GM11168 (cell line): ENCODE measurements at regions not wholly inside any gene's neighbourhood (a gene's known extent, or its start where the extent isn't known, plus 50 kb on each side); places are given as distances from the start of the nearest gene placed in this dataset.
"Not testable (repeated sequence)": the region's sequence is repeated elsewhere in the genome, so short reads cannot be mapped to it uniquely, and the experiment has no call there.

ENCODE experiments used
- in situ Hi-C: fragments of 300-500 bp; cut with MboI; formaldehyde crosslinking; loops from one replicate; pipeline ENCODE4 v1.12.0; 2022; ENCODE audit warnings: low sequenced_read_pairs; ENCODE audit not compliant: unreplicated experiment

- in situ Hi-C loops, result no loop called here
Observed at GRCh38 chr21:19999369-20000272, 998.6 kb upstream of the NCAM2 start.

GRCh38 chr21:20004367-20004766 is 993.8 kb upstream of the NCAM2 start:
- in situ Hi-C loops, result no loop called here

GRCh38 chr21:20010691-20011200 is 987.5 kb upstream of the NCAM2 start:
- in situ Hi-C loops, result no loop called here

DNA sequence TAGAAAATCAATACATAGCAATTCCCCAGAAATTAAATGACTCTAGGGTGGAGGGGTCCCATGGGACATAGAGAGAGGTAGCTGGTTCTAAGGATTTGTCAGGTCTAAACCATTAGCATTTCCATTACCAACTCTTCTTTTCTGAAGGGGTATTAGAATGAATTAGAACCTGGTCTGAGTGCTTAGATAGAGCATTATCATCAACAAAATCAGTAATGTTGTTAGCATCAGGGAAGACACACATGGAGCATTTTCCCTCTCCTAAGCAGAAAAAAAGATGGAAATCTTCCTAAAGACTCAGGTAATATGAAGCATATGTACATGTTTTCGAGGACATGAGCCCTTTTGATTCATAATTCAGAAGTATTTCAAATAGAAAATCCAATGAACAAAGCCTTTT is 984.4 kb upstream of the NCAM2 start:
- in situ Hi-C loops, result no loop called here

DNA sequence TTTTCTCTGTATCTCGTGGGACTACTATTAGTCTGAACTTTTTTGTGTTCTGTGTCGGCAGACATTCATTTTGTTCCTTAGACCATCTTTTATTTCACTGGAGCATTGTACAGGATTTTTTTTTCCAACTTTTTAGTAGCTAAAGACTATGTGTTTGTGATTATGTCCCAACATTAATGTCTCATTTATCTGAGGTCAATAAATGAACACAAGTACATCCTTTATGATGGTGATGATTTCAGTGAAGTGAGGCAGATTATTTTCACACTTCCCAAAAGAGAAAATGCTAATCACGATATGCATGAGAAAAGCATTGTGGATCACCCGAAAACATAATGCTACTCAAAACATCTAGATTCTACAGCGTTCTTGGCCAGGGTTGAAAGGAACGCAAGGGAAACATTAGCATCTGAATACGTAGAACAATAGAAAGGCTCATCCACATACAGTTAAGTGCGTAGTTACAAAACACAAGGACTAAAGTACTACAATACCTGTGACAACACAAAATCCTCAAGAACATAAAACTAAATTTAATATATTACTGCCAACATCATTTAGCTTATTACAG is 981.7 kb upstream of the NCAM2 start:
- in situ Hi-C loops, result no loop called here

GRCh38 chr21:20020026-20020425 is 978.2 kb upstream of the NCAM2 start:
- in situ Hi-C loops, result no loop called here

DNA sequence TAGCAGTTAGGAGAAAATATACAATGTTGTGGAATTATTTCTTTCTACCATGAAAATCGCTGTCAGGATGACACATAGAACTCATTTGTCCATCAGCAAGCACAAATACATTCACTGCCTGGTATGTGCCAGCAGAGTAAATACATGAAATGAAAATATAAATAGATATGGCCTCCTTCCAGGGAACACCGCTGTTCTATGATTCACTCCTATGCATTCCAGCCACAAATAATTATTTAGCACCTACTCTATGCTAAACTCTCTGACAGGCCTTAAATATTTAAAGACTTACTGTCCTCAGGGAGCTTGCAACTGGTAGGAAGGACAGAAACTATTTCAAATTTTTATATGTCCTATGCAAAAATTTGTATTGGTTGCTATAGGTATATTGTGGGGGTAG is 975.0 kb upstream of the NCAM2 start:
- in situ Hi-C loops, result no loop called here

- in situ Hi-C loops, result no loop called here
Observed at GRCh38 chr21:20024741-20025140, 973.5 kb upstream of the NCAM2 start.

DNA sequence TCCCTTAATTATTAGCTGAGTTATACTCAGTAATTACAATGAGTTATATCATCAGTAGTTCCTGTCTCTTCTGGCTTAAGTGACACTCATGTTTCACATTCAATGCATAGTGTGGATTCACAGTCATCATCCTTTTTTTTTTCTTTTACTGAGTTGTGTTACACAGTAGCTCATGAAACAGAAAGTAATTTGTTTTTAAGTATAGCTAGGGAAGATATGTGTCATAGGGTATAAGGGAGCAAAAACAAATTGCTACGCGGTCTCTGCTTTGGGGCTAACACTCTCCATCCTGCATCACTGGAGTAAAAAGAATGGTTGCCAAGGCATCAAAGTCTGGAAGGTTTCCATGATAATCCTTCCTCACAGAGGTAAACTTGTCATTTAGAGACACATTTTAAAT is 971.7 kb upstream of the NCAM2 start:
- in situ Hi-C loops, result no loop called here

GRCh38 chr21:20030390-20030789 is 967.8 kb upstream of the NCAM2 start:
- in situ Hi-C loops, result no loop called here

DNA sequence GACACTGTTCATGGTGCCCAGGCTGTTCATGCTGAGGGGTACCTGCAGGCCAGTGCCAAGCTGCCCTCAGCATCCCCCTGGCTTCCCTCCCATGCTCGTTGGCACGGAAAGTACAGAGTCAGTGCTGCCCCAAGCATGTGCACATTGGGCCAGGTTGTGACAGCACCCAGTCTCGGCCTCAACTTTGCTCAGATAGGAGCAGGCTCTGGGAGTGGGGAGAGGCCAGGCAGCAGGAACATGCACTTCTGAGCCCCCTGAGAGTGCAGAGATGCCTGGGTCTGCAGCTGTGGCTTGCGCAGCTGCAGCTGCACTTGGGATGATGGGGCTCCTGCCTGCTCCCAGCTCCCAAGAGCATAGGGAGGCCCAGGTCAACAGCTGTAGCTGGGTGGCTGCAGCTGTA is 966.4 kb upstream of the NCAM2 start:
- in situ Hi-C loops, result no loop called here

GRCh38 chr21:20040768-20041167 is 957.4 kb upstream of the NCAM2 start:
- in situ Hi-C loops, result no loop called here

GRCh38 chr21:20045197-20045596 is 953.0 kb upstream of the NCAM2 start:
- in situ Hi-C loops, result no loop called here

DNA sequence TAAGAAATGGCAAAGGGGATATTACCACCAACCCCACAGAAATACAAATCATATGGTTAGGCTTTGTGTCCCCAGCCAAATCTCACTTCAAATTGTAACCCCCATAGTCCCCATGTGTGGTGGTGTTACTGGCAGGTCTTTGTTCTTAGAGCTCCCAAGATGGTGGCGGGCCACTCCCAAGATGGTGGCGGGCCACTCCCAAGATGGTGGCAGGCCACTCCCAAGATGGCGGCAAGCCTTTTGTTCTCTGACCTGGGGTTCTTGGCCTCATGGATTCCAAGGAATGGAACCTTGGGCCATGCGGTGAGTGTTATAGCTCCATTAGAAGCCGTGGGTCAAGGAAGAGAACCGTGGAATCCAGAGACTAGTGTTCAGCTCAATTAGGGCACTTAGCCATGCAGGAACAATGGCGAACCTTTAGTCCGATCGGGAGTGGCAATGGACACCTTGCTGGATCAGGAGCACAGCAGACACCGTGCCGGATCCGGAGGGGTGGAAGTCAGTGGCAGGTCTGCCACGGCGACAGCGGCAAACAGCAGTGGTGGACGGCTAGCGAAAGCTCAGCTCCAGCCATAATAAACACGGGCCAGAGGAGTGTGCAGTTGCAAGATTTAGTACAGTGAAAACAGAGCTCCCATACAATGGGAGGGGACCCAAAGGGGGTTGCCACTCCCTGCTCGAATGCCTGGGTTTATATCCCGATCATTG is 949.9 kb upstream of the NCAM2 start:
- in situ Hi-C loops, result not testable (repeated sequence)

DNA sequence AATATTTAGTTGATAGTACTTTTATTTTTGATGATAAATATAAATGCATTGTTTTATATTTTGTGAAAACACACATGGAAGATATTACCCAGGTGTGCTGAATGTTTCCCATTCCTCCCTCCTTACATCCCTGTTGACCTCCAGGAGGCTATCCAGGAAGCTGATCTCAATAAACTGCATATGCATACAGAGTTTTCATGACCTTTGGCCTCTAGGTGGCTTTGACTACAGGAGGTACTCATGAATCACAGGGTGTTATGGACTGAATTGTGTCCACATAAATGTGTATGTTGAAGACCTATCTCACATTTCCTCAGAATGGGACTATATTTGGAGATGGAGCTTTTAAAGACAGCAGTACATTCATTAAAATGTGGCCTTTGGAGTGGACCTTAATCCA is 914.9 kb upstream of the NCAM2 start:
- in situ Hi-C loops, result no loop called here

DNA sequence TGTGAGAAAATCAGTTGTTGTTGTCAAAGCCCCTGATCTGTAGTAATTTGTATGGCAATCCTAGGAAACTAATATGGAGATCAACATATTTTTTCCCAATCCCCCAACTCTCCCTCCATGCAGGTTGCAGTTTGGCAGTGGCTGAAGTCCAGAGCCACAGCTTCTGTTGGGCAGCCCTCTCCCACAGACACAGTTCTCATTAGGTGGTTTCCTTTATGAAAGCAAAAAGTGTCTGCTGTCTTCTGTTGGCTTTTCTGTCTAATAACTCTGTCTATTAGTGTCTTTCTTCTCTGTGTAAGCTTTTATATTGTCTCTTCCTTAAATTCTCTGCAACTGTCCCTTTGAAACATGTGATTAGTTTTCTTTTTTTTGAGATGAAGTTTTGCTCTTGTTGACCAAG is 914.3 kb upstream of the NCAM2 start:
- in situ Hi-C loops, result no loop called here

DNA sequence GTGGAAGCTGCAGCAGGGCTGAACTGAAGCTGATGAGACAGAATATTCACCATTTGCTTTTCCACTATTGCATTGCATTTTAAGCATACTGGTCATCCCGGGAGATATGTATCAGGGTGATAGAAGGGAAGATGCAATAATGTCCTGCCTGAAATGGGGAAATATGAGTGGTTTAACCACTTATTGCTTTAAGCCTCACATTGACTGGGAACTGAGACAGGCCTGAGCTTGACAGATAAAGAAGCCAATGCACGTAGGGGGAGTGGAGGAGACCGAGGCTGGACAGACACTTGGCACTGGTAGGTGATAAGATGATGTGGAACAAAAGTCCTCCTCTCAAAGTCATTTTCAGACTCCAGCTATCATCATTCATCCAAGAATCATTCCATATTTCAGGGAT is 911.7 kb upstream of the NCAM2 start:
- in situ Hi-C loops, result no loop called here

- in situ Hi-C loops, result no loop called here
Observed at GRCh38 chr21:20106368-20106767, 891.8 kb upstream of the NCAM2 start.

- in situ Hi-C loops, result no loop called here
Observed at GRCh38 chr21:20108016-20108415, 890.2 kb upstream of the NCAM2 start.

DNA sequence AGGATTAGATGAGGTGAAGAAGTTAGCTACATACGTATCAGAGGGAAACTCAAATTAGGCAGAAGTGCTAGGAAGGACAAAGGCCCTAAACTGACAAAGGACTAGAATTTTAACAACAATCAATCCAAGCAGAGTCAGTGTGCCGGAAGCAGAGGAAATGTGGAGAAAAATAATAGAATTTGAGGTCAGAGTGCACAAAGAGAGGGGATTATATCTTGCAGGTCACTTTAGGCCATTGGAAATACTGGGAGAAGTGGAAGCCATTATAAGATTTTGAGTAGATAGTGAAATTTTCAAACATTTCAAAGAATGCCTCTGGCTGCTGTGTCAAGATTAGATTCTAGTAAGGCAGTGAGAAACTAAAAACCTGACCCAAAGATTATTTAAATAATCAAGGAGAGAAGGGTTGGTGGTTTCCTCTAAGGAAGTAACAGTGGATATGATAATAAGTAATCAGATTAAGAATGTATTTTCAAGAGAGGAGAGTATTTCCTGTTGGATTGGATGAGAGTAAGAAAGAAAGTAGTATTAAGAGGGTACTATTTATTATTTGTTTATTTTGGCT is 889.2 kb upstream of the NCAM2 start:
- in situ Hi-C loops, result no loop called here

- in situ Hi-C loops, result no loop called here
Observed at GRCh38 chr21:20110368-20110767, 887.8 kb upstream of the NCAM2 start.
